Common myeloid progenitor, CD34-positive (primary cell): ENCODE measurements at regions not wholly inside any gene's neighbourhood (a gene's known extent, or its start where the extent isn't known, plus 50 kb on each side); places are given as distances from the start of the nearest gene placed in this dataset.

Source experiments
- CTCF ChIA-PET: fragments of 350-600 bp; sonication (Branson Sonifier 250); formaldehyde crosslinking; loops from one replicate; lab custom pipeline; 2021; ENCODE audit warnings: antibody characterized with exemption; lab: Charles Lee
- POLR2A ChIA-PET: fragments of 350-600 bp; sonication (Branson Sonifier 250); formaldehyde crosslinking; loops from one replicate; lab custom pipeline; 2021; ENCODE audit warnings: antibody characterized with exemption; lab: Charles Lee
- DNase-seq, 3 donors: peaks; one replicate each; pipeline versions ENCODE4 v3.0.0 to v3.0.0-alpha.2; 2013
- H3K27ac ChIP-seq, 2 experiments: 1 replicate in 1 of 2; 2 replicates in 1 of 2; pipeline ENCODE4 v1.7.0; 2013; ENCODE audit warnings: inconsistent platforms in 2 of 2, low read length in 2 of 2, mild to moderate bottlenecking in 2 of 2, low read depth in 1 of 2, moderate library complexity in 1 of 2; ENCODE audit not compliant: severe bottlenecking in 2 of 2, insufficient read depth in 1 of 2, poor library complexity in 1 of 2
- H3K27me3 ChIP-seq, 5 experiments: replicated peaks in 2 of 5; 1 replicate in 3 of 5; 2 replicates in 2 of 5; pipeline versions ENCODE4 v1.6.1 to v1.7.0; 2013; ENCODE audit warnings: low read length in 4 of 5, mild to moderate bottlenecking in 2 of 5, moderate library complexity in 2 of 5, inconsistent platforms in 1 of 5; ENCODE audit not compliant: insufficient read depth in 5 of 5, control insufficient read depth in 4 of 5
- H3K36me3 ChIP-seq, 4 experiments: 1 replicate in 2 of 4; 2 replicates in 2 of 4; pipeline versions ENCODE4 v1.6.1 to v1.7.0; 2013; ENCODE audit warnings: low read length in 3 of 4, control low read depth in 1 of 4, mild to moderate bottlenecking in 1 of 4; ENCODE audit not compliant: control insufficient read depth in 4 of 4, insufficient read depth in 4 of 4
- H3K4me1 ChIP-seq, 4 experiments: 1 replicate in 3 of 4; 2 replicates in 1 of 4; pipeline versions ENCODE4 v1.6.1 to v1.7.1; 2013; ENCODE audit warnings: low read length in 3 of 4, mild to moderate bottlenecking in 3 of 4, control low read depth in 1 of 4, inconsistent platforms in 1 of 4, moderate library complexity in 1 of 4; ENCODE audit not compliant: control insufficient read depth in 4 of 4, insufficient read depth in 4 of 4; ENCODE audit errors: control extremely low read depth in 1 of 4
- H3K4me3 ChIP-seq, 7 experiments: 1 replicate in 4 of 7; 2 replicates in 3 of 7; pipeline versions ENCODE4 v1.5.1 to v1.7.0; 2013; ENCODE audit warnings: mild to moderate bottlenecking in 7 of 7, low read length in 6 of 7, moderate library complexity in 6 of 7, inconsistent platforms in 2 of 7, low read depth in 2 of 7, control low read depth in 1 of 7; ENCODE audit not compliant: insufficient read depth in 4 of 7, control insufficient read depth in 1 of 7; ENCODE audit errors: extremely low read depth in 1 of 7
- H3K9me3 ChIP-seq, 5 experiments: 1 replicate in 4 of 5; 2 replicates in 1 of 5; pipeline versions ENCODE4 v1.6.1 to v1.7.1; 2013; ENCODE audit warnings: low read length in 4 of 5, mild to moderate bottlenecking in 2 of 5, inconsistent platforms in 1 of 5, low read depth in 1 of 5, moderate library complexity in 1 of 5; ENCODE audit not compliant: control insufficient read depth in 4 of 5, insufficient read depth in 2 of 5; ENCODE audit errors: control extremely low read depth in 1 of 5
- WGBS: methylation state at CpG from one replicate; pipeline ENCODE4 v1.1.5; 2013; ENCODE audit not compliant: insufficient coverage; 5-methylcytosine and 5-hydroxymethylcytosine counted together

GRCh38 chr6:150535818-150536220 is 63.9 kb upstream of the PLEKHG1 start:
- Histone ChIP-seq H3K27me3 (peaks cover 0 to 2% (median 0%) of the 10 kb centered on the region in 5 experiments), H3K9me3 (peaks cover 0 to 8% (median 3%) of the 10 kb centered on the region in 5 experiments), H3K27ac (no peak overlapping the region), H3K36me3 (no peaks in the 10 kb centered on the region), H3K4me1 (no peaks in the 10 kb centered on the region), H3K4me3 (no peak overlapping the region)
- ChIA-PET CTCF (no interaction called here), POLR2A (interaction anchor here (0.6 kb wide), 1 partner anchor 185 kb away, joined by 3 read pairs; no protein-coding TSS in a partner anchor)
- no peak for DNase-seq
- no CpG with 5 or more reads among the region's 1 CpG for WGBS

GRCh38 chr6:150536835-150537234 is 62.9 kb upstream of the PLEKHG1 start:
- POLR2A ChIA-PET: no interaction called here
- WGBS: 96% methylated on average over 4 of the region's 4 CpGs
- peaks cover 0 to 8% (median 3%) of the 10 kb centered on the region in 5 experiments for H3K9me3 ChIP-seq
- no peak overlapping the region for H3K27ac ChIP-seq
- H3K4me3 ChIP-seq: no peak overlapping the region
- H3K36me3 ChIP-seq: no peaks in the 10 kb centered on the region
- DNase-seq: no peak
- peaks cover 0 to 2% (median 0%) of the 10 kb centered on the region in 5 experiments for H3K27me3 ChIP-seq
- no peaks in the 10 kb centered on the region for H3K4me1 ChIP-seq
- CTCF ChIA-PET: no interaction called here

- ChIA-PET CTCF (no interaction called here), POLR2A (no interaction called here)
- H3K27ac ChIP-seq: no peak overlapping the region
- H3K27me3 ChIP-seq: peaks cover 0 to 2% (median 0%) of the 10 kb centered on the region in 5 experiments
- H3K4me1 ChIP-seq: no peaks in the 10 kb centered on the region
- H3K9me3 ChIP-seq: peaks cover 0 to 8% (median 3%) of the 10 kb centered on the region in 5 experiments
- H3K4me3 ChIP-seq: no peak overlapping the region
- WGBS: 95% methylated on average over 4 of the region's 4 CpGs
- DNase-seq: no peak
- H3K36me3 ChIP-seq: no peaks in the 10 kb centered on the region
These were observed 62.2 kb upstream of the PLEKHG1 start for GRCh38 chr6:150537491-150537890.

GRCh38 chr6:150537893-150538292 is 61.8 kb upstream of the PLEKHG1 start:
- no peaks in the 10 kb centered on the region for H3K4me1 ChIP-seq

GRCh38 chr6:150539111-150539510 is 60.6 kb upstream of the PLEKHG1 start:
- H3K4me3 ChIP-seq: no peak overlapping the region
- H3K4me1 ChIP-seq: no peaks in the 10 kb centered on the region
- DNase-seq: no peak
- no peaks in the 10 kb centered on the region for H3K36me3 ChIP-seq
- CTCF ChIA-PET: no interaction called here
- 93% methylated on average over 2 of the region's 2 CpGs for WGBS
- peaks cover 0 to 6% (median 0%) of the 10 kb centered on the region in 5 experiments for H3K27me3 ChIP-seq
- POLR2A ChIA-PET: no interaction called here
- H3K27ac ChIP-seq: no peak overlapping the region
- peaks cover 0 to 8% (median 3%) of the 10 kb centered on the region in 5 experiments for H3K9me3 ChIP-seq

More at GRCh38 chr6:150537893-150538292, 61.8 kb upstream of the PLEKHG1 start:
- no peak for DNase-seq
- ChIA-PET POLR2A (no interaction called here), CTCF (no interaction called here)
- Histone ChIP-seq H3K36me3 (no peaks in the 10 kb centered on the region), H3K9me3 (peaks cover 0 to 8% (median 3%) of the 10 kb centered on the region in 5 experiments), H3K27ac (no peak overlapping the region), H3K27me3 (peaks cover 0 to 2% (median 0%) of the 10 kb centered on the region in 5 experiments), H3K4me3 (no peak overlapping the region)
- 100% methylated on average over 1 of the region's 1 CpG for WGBS

GRCh38 chr6:150539568-150539967 is 60.1 kb upstream of the PLEKHG1 start:
- ChIA-PET POLR2A (no interaction called here), CTCF (no interaction called here)
- Histone ChIP-seq H3K36me3 (no peaks in the 10 kb centered on the region), H3K9me3 (peaks cover 0 to 8% (median 3%) of the 10 kb centered on the region in 5 experiments), H3K27ac (no peak overlapping the region), H3K4me3 (no peak overlapping the region), H3K4me1 (no peaks in the 10 kb centered on the region), H3K27me3 (peaks cover 0 to 10% (median 0%) of the 10 kb centered on the region in 5 experiments)
- DNase-seq: no peak
- 89% methylated on average over 2 of the region's 2 CpGs for WGBS

GRCh38 chr6:150541576-150541975 is 58.1 kb upstream of the PLEKHG1 start:
- Histone ChIP-seq H3K4me3 (no peak overlapping the region), H3K4me1 (no peaks in the 10 kb centered on the region), H3K27ac (no peak overlapping the region), H3K27me3 (peaks cover 0 to 22% (median 5%) of the 10 kb centered on the region in 5 experiments), H3K36me3 (no peaks in the 10 kb centered on the region), H3K9me3 (peaks cover 0 to 8% (median 3%) of the 10 kb centered on the region in 5 experiments)
- ChIA-PET CTCF (no interaction called here), POLR2A (no interaction called here)
- WGBS: no CpG with 5 or more reads among the region's 2 CpGs
- no peak for DNase-seq
